ENCODE measurements at regions not wholly inside any gene's neighbourhood (a gene's known extent, or its start where the extent isn't known, plus 50 kb on each side); places are given as distances from the start of the nearest gene placed in this dataset.

GRCh38 chr6:148261470-148261869 is 81.2 kb upstream of the SASH1 start:
- TF ChIP-seq POLR2A (IDR thresholded peaks at IDR 0.05) (no peak), CTCF (IDR thresholded peaks at IDR 0.05) (no peak)

Data from tibial nerve (tissue), 3 donors.